Transverse colon (tissue), 4 donors: ENCODE measurements at regions not wholly inside any gene's neighbourhood (a gene's known extent, or its start where the extent isn't known, plus 50 kb on each side); places are given as distances from the start of the nearest gene placed in this dataset.

Experiments
- POLR2A ChIP-seq: fragments of 450-650 bp; IDR thresholded peaks from one replicate; pipeline ENCODE4 v1.6.1; 2016; ENCODE audit warnings: antibody characterized with exemption, mild to moderate bottlenecking, moderate library complexity
- POLR2AphosphoS5 ChIP-seq, 3 donors: sonication (generic); formaldehyde crosslinking; IDR thresholded peaks; one replicate each; pipeline ENCODE4 v1.6.1; 2016; ENCODE audit warnings: antibody characterized with exemption in 3 of 3
- TF ChIP-seq, protein P1 (sequence below), 5 experiments: fragments of 200-600 bp in 3 of 5; fragments of 450-650 bp in 2 of 5; sonication (generic) in 3 of 5; IDR thresholded peaks; 1 replicate in 2 of 5; 2 replicates in 3 of 5; pipeline ENCODE4 v1.5.1; 2016 to 2017; ENCODE audit warnings: antibody characterized with exemption in 5 of 5, inconsistent platforms in 3 of 5, mild to moderate bottlenecking in 2 of 5, moderate library complexity in 1 of 5

DNA sequence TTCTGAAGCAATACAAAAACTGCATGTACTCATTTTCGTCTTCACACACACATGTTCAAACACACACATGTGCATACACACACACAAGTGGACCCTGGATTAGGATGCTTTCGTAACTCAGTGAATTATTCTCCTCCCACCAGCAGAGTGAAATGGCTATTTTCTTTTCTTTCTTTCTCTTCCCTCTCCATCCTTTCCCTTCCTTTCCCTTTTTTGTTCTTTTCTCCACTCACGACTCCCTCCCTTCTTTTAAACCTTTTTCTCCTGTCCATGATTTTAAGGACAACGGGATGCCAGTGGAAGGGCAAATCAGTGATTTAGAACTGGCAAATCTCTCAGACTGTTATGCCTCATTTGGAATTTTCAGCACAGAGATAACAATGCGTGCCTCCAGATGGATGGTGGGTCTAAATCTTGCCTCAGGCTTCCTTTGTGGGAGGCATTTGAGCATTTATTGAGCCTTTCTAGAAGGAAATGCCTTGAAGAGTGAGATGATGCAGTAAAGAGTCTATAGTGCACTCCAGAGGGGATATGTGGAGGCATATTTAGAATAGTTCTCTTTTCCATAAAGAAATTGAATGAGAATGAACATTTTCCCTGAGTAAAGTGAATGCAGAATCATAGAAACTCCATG, 130.4 kb upstream of the SLC7A14 start:
- TF ChIP-seq, protein P1, sequence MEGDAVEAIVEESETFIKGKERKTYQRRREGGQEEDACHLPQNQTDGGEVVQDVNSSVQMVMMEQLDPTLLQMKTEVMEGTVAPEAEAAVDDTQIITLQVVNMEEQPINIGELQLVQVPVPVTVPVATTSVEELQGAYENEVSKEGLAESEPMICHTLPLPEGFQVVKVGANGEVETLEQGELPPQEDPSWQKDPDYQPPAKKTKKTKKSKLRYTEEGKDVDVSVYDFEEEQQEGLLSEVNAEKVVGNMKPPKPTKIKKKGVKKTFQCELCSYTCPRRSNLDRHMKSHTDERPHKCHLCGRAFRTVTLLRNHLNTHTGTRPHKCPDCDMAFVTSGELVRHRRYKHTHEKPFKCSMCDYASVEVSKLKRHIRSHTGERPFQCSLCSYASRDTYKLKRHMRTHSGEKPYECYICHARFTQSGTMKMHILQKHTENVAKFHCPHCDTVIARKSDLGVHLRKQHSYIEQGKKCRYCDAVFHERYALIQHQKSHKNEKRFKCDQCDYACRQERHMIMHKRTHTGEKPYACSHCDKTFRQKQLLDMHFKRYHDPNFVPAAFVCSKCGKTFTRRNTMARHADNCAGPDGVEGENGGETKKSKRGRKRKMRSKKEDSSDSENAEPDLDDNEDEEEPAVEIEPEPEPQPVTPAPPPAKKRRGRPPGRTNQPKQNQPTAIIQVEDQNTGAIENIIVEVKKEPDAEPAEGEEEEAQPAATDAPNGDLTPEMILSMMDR (IDR thresholded peaks at IDR 0.05): no peak
- TF ChIP-seq POLR2AphosphoS5 (IDR thresholded peaks at IDR 0.05) (no peak), POLR2A (no peak)
